A549 (cell line): ENCODE measurements at regions not wholly inside any gene's neighbourhood (a gene's known extent, or its start where the extent isn't known, plus 50 kb on each side); places are given as distances from the start of the nearest gene placed in this dataset.

Experiments
- ATAC-seq, 2 experiments: fragments of 200-7000 bp in 1 of 2; fragments of >200 bp in 1 of 2; cut with Nextera tagmentation in 1 of 2; cut with Tn5 transposase in 1 of 2; 3 replicates each; pipeline versions ENCODE4 v1.8.0 to v1.9.1; 2018 to 2020; ENCODE audit warnings: mild to moderate bottlenecking in 1 of 2, moderate library complexity in 1 of 2
- CTCF ChIA-PET: fragments of 300-600 bp; sonication (Branson Sonifier 250); formaldehyde crosslinking; extraction: SDS; loops from one replicate; lab custom pipeline; 2021; ENCODE audit warnings: antibody characterized with exemption, inconsistent platforms; lab: Yijun Ruan, JAX
- POLR2A ChIA-PET: fragments of 350-600 bp; formaldehyde crosslinking; extraction: SDS; loops from one replicate; lab custom pipeline; 2021; ENCODE audit warnings: antibody characterized with exemption, inconsistent platforms; lab: Yijun Ruan, JAX
- DNase-seq, 2 experiments: peaks; one replicate each; pipeline versions ENCODE4 v3.0.0 to v3.0.0-alpha.2; 2011 to 2016; ENCODE audit warnings: low read depth in 1 of 2, low spot score in 1 of 2
- FAIRE-seq: peaks from 2 replicates; lab custom pipeline; 2011; peaks lifted over from hg19 to GRCh38; lab: Jason Lieb, UNC
- H3K27ac ChIP-seq, 2 experiments: fragments of >200 bp; sonication (Bioruptor Twin); formaldehyde crosslinking; 3 replicates each; pipeline ENCODE4 v1.5.1; 2016 to 2017
- H3K4me1 ChIP-seq: fragments of >200 bp; sonication (Bioruptor Twin); formaldehyde crosslinking; 3 replicates; pipeline ENCODE4 v1.6.1; 2016
- H3K4me2 ChIP-seq: fragments of >200 bp; sonication (Bioruptor Twin); formaldehyde crosslinking; 3 replicates; pipeline ENCODE4 v1.6.1; 2016
- H3K4me3 ChIP-seq: fragments of >200 bp; sonication (Bioruptor Twin); formaldehyde crosslinking; 3 replicates; pipeline ENCODE4 v1.5.1; 2016
- H3K9me3 ChIP-seq: fragments of >200 bp; sonication (Bioruptor Twin); formaldehyde crosslinking; 3 replicates; pipeline ENCODE4 v1.6.1; 2016
- BHLHE40 ChIP-seq: IDR thresholded peaks from 2 replicates; pipeline ENCODE4 v1.6.1; 2012; ENCODE audit warnings: low read depth, low read length, inconsistent platforms
- CBX8 ChIP-seq: fragments of 200-600 bp; sonication (generic); IDR thresholded peaks from 2 replicates; pipeline ENCODE4 v1.6.1; 2016
- CHD2 ChIP-seq: fragments of 150-350 bp; IDR thresholded peaks from 2 replicates; pipeline ENCODE4 v1.6.1; 2014; ENCODE audit warnings: low read length; ENCODE audit not compliant: partially characterized antibody
- CHD4 ChIP-seq: fragments of 200-600 bp; sonication (generic); IDR thresholded peaks from 2 replicates; pipeline ENCODE4 v1.6.1; 2016; ENCODE audit warnings: antibody characterized with exemption, mild to moderate bottlenecking, borderline replicate concordance
- EP300 ChIP-seq, 2 experiments: fragments of >200 bp; sonication (Bioruptor Twin); formaldehyde crosslinking; IDR thresholded peaks; 2 replicates in 1 of 2; 3 replicates in 1 of 2; pipeline ENCODE4 v1.6.1; 2016 to 2017
- ESRRA ChIP-seq: fragments of 150-350 bp; IDR thresholded peaks from 2 replicates; pipeline ENCODE4 v1.6.1; 2014; ENCODE audit warnings: mild to moderate bottlenecking, low read length, borderline replicate concordance
- FOSL2 ChIP-seq, 2 experiments: fragments of 450-650 bp in 1 of 2; fragments of >200 bp in 1 of 2; sonication (Bioruptor Twin) in 1 of 2; formaldehyde crosslinking; IDR thresholded peaks; 2 replicates each; pipeline versions ENCODE4 v1.5.0 to v1.6.1; 2016 to 2020; ENCODE audit warnings: mild to moderate bottlenecking in 1 of 2, moderate library complexity in 1 of 2
- FOXS1 ChIP-seq: fragments of 250-450 bp; sonication (Bioruptor Pico); IDR thresholded peaks from 2 replicates; pipeline ENCODE4 v1.5.0; 2020; ENCODE audit warnings: mild to moderate bottlenecking, moderate library complexity
- HDAC2 ChIP-seq: fragments of 200-600 bp; sonication (generic); IDR thresholded peaks from 2 replicates; pipeline ENCODE4 v1.6.1; 2016
- HMGXB4 ChIP-seq: fragments of 250-450 bp; sonication (Bioruptor Pico); IDR thresholded peaks from 2 replicates; pipeline ENCODE4 v1.5.0; 2021; ENCODE audit warnings: mild to moderate bottlenecking, moderate library complexity, borderline replicate concordance
- HOXA7 ChIP-seq: fragments of 250-450 bp; sonication (Bioruptor Pico); IDR thresholded peaks from 2 replicates; pipeline ENCODE4 v1.5.0; 2020; ENCODE audit warnings: mild to moderate bottlenecking, moderate library complexity
- JUN ChIP-seq, 2 experiments: fragments of >200 bp; sonication (Bioruptor Twin); formaldehyde crosslinking; IDR thresholded peaks; 2 replicates in 1 of 2; 3 replicates in 1 of 2; pipeline ENCODE4 v1.6.1; 2016 to 2017
- KDM1A ChIP-seq: fragments of 200-600 bp; sonication (generic); IDR thresholded peaks from 2 replicates; pipeline ENCODE4 v1.6.1; 2016; ENCODE audit warnings: low read depth, mild to moderate bottlenecking
- NPAS2 ChIP-seq: fragments of 250-450 bp; sonication (Bioruptor Pico); IDR thresholded peaks from 2 replicates; pipeline ENCODE4 v1.8.0; 2022; ENCODE audit warnings: mild to moderate bottlenecking, moderate library complexity, borderline replicate concordance
- NR3C1 ChIP-seq: fragments of >200 bp; sonication (Bioruptor Twin); formaldehyde crosslinking; IDR thresholded peaks from 3 replicates; pipeline ENCODE4 v1.6.1; 2017
- PBX3 ChIP-seq: IDR thresholded peaks from 2 replicates; pipeline ENCODE4 v1.6.1; 2012
- POLR2AphosphoS2 ChIP-seq: conservative IDR thresholded peaks from 2 replicates; pipeline ENCODE4 v1.6.1; 2012; ENCODE audit warnings: low read length, improper control_type of control experiment, inconsistent platforms
- TP53 ChIP-seq: fragments of 250-450 bp; sonication (Bioruptor Pico); IDR thresholded peaks from 2 replicates; pipeline ENCODE4 v1.5.0; 2021; ENCODE audit warnings: mild to moderate bottlenecking, moderate library complexity
- ZC3H11A ChIP-seq: fragments of 450-650 bp; IDR thresholded peaks from 2 replicates; pipeline ENCODE4 v1.6.1; 2014; ENCODE audit warnings: antibody characterized with exemption, mild to moderate bottlenecking
- ZFP36 ChIP-seq: fragments of 450-650 bp; IDR thresholded peaks from 2 replicates; pipeline ENCODE4 v1.6.1; 2014; ENCODE audit warnings: borderline replicate concordance; ENCODE audit not compliant: partially characterized antibody
- WGBS: methylation state at CpG from one replicate; pipeline ENCODE4 v1.1.6; 2017; ENCODE audit errors: missing lambda C conversion rate; 5-methylcytosine and 5-hydroxymethylcytosine counted together
- TF ChIP-seq, protein P1 (sequence below): fragments of >200 bp; sonication (Bioruptor Twin); formaldehyde crosslinking; IDR thresholded peaks from 3 replicates; pipeline ENCODE4 v1.5.1; 2016
- TF ChIP-seq, protein P2 (sequence below): fragments of 150-350 bp; IDR thresholded peaks from 2 replicates; pipeline ENCODE4 v1.6.1; 2014; ENCODE audit warnings: low read depth, mild to moderate bottlenecking, low read length

GRCh38 chr10:78541481-78542140 lies 507.9 kb downstream of the RPS24 start:
- Histone ChIP-seq H3K27ac (no peak overlapping the region), H3K4me2 (no peak overlapping the region)
- CTCF ChIA-PET, result interaction anchor here (1.0 kb wide), 1 partner anchor 26 kb away, joined by 3 read pairs; no protein-coding TSS in a partner anchor
- no peak for DNase-seq
- TF ChIP-seq CBX8 (no peak), POLR2AphosphoS2 (no peak), ZC3H11A (no peak), BHLHE40 (no peak), EP300 (IDR thresholded peaks at IDR 0.05) (no peak), FOXS1 (CRISPR knock-in tag) (no peak), JUN (IDR thresholded peaks at IDR 0.05) (no peak)
- TF ChIP-seq, protein P1, sequence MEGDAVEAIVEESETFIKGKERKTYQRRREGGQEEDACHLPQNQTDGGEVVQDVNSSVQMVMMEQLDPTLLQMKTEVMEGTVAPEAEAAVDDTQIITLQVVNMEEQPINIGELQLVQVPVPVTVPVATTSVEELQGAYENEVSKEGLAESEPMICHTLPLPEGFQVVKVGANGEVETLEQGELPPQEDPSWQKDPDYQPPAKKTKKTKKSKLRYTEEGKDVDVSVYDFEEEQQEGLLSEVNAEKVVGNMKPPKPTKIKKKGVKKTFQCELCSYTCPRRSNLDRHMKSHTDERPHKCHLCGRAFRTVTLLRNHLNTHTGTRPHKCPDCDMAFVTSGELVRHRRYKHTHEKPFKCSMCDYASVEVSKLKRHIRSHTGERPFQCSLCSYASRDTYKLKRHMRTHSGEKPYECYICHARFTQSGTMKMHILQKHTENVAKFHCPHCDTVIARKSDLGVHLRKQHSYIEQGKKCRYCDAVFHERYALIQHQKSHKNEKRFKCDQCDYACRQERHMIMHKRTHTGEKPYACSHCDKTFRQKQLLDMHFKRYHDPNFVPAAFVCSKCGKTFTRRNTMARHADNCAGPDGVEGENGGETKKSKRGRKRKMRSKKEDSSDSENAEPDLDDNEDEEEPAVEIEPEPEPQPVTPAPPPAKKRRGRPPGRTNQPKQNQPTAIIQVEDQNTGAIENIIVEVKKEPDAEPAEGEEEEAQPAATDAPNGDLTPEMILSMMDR, result no peak
- TF ChIP-seq, all 56 proteins: peak for 0
- POLR2A ChIA-PET, result no interaction called here
- FAIRE-seq, result no peak
- Histone ChIP-seq H3K4me1 (no peaks in the 10 kb centered on the region), H3K4me3 (no peak overlapping the region), H3K9me3 (0 out of 3 replicates have a peak, but pooled peaks cover 2% of the 10 kb centered on the region)
- no peak for ATAC-seq
- WGBS, result 49% methylated on average over 4 of the region's 4 CpGs

GRCh38 chr10:78542141-78542489 lies 508.5 kb downstream of the RPS24 start:
- FAIRE-seq, result no peak
- Histone ChIP-seq H3K4me3 (no peak overlapping the region), H3K27ac (no peak overlapping the region)
- no peak for DNase-seq
- TF ChIP-seq FOSL2 (IDR thresholded peaks at IDR 0.05), result no peak
- TF ChIP-seq FOSL2 (CRISPR knock-in tag; IDR thresholded peaks at IDR 0.05), result no peak
- no peak for TF ChIP-seq CHD2
- no peak for TF ChIP-seq HDAC2
- TF ChIP-seq ESRRA, result no peak
- TF ChIP-seq KDM1A, result no peak
- TF ChIP-seq NPAS2 (CRISPR knock-in tag), result no peak
- no peak for TF ChIP-seq ZFP36
- TF ChIP-seq, protein P2, sequence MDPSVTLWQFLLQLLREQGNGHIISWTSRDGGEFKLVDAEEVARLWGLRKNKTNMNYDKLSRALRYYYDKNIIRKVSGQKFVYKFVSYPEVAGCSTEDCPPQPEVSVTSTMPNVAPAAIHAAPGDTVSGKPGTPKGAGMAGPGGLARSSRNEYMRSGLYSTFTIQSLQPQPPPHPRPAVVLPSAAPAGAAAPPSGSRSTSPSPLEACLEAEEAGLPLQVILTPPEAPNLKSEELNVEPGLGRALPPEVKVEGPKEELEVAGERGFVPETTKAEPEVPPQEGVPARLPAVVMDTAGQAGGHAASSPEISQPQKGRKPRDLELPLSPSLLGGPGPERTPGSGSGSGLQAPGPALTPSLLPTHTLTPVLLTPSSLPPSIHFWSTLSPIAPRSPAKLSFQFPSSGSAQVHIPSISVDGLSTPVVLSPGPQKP, result no peak
- TF ChIP-seq PBX3, result no peak
- TF ChIP-seq, all 56 proteins: peak for 0
- ChIA-PET POLR2A (no interaction called here), CTCF (interaction anchor here (0.6 to 1.0 kb wide), 2 partner anchors 26 to 435 kb away, joined by 3 read pairs; no protein-coding TSS in a partner anchor)
- 59% methylated on average over 6 of the region's 6 CpGs for WGBS
- Histone ChIP-seq H3K9me3 (0 out of 3 replicates have a peak, but pooled peaks cover 2% of the 10 kb centered on the region), H3K4me1 (no peaks in the 10 kb centered on the region), H3K4me2 (no peak overlapping the region)
- ATAC-seq, result no peak

- no peak for TF ChIP-seq EP300 (IDR thresholded peaks at IDR 0.05)
- no peak for TF ChIP-seq HDAC2
- TF ChIP-seq CHD4, result no peak
- no peak for TF ChIP-seq NR3C1
- no peak for TF ChIP-seq HOXA7 (CRISPR knock-in tag)
- no peak for TF ChIP-seq TP53 (CRISPR knock-in tag)
- TF ChIP-seq, protein P1, result no peak
- TF ChIP-seq HMGXB4 (CRISPR knock-in tag), result no peak
- DNase-seq (no peak), FAIRE-seq (no peak), ATAC-seq (no peak)
- no peak overlapping the region for H3K4me3 ChIP-seq
- no peak overlapping the region for H3K4me2 ChIP-seq
- 0 out of 3 replicates have a peak, but pooled peaks cover 2% of the 10 kb centered on the region for H3K9me3 ChIP-seq
- no peak overlapping the region for H3K27ac ChIP-seq
- 40% methylated on average over 4 of the region's 7 CpGs for WGBS
- POLR2A ChIA-PET, result no interaction called here
- CTCF ChIA-PET, result interaction anchor here (0.6 to 1.0 kb wide), 2 partner anchors 26 to 435 kb away, joined by 3 read pairs; no protein-coding TSS in a partner anchor
- H3K4me1 ChIP-seq, result no peaks in the 10 kb centered on the region
Observed at GRCh38 chr10:78542521-78542920, 508.9 kb downstream of the RPS24 start.
